ENCODE measurements at regions not wholly inside any gene's neighbourhood (a gene's known extent, or its start where the extent isn't known, plus 50 kb on each side); places are given as distances from the start of the nearest gene placed in this dataset.
"Not testable (repeated sequence)": the region's sequence is repeated elsewhere in the genome, so short reads cannot be mapped to it uniquely, and the experiment has no call there.

GRCh38 chr3:165614337-165614736 is 222.9 kb downstream of the BCHE start:
- no peak for TF ChIP-seq CTCF (IDR thresholded peaks at IDR 0.05; ENCODE audit: low read depth, low read length, missing control alignments)
- H3K4me3 ChIP-seq (replicated peaks; ENCODE audit: low read depth, low read length), result no peak overlapping the region
- no peak for DNase-seq (ENCODE audit: extremely low read depth, low read depth)

GRCh38 chr3:165613014-165613413 is 224.2 kb downstream of the BCHE start:
- no peak for TF ChIP-seq CTCF (IDR thresholded peaks at IDR 0.05; ENCODE audit: low read depth, low read length, missing control alignments)
- H3K4me3 ChIP-seq (replicated peaks; ENCODE audit: low read depth, low read length), result no peak overlapping the region
- no peak for DNase-seq (ENCODE audit: extremely low read depth, low read depth)

- DNase-seq (ENCODE audit: extremely low read depth, low read depth), result no peak
- no peak overlapping the region for H3K4me3 ChIP-seq (replicated peaks; ENCODE audit: low read depth, low read length)
- no peak for TF ChIP-seq CTCF (IDR thresholded peaks at IDR 0.05; ENCODE audit: low read depth, low read length, missing control alignments)
Observed at GRCh38 chr3:165607221-165607620, 230.0 kb downstream of the BCHE start.

- no peak for TF ChIP-seq CTCF (IDR thresholded peaks at IDR 0.05; ENCODE audit: low read depth, low read length, missing control alignments)
- no peak overlapping the region for H3K4me3 ChIP-seq (replicated peaks; ENCODE audit: low read depth, low read length)
- DNase-seq (ENCODE audit: extremely low read depth, low read depth), result no peak
Observed at GRCh38 chr3:165603196-165603595, 234.0 kb downstream of the BCHE start.

GRCh38 chr3:165572566-165572965 is 264.7 kb downstream of the BCHE start:
- not testable (repeated sequence) for H3K4me3 ChIP-seq (replicated peaks; ENCODE audit: low read depth, low read length); DNase-seq (ENCODE audit: extremely low read depth, low read depth)

GRCh38 chr3:165568907-165569462 is 268.2 kb downstream of the BCHE start:
- TF ChIP-seq CTCF (IDR thresholded peaks at IDR 0.05; ENCODE audit: low read depth, low read length, missing control alignments), result no peak
- no peak overlapping the region for H3K4me3 ChIP-seq (replicated peaks; ENCODE audit: low read depth, low read length)
- no peak for DNase-seq (ENCODE audit: extremely low read depth, low read depth)

- no peak for TF ChIP-seq CTCF (IDR thresholded peaks at IDR 0.05; ENCODE audit: low read depth, low read length, missing control alignments)
- no peak overlapping the region for H3K4me3 ChIP-seq (replicated peaks; ENCODE audit: low read depth, low read length)
- no peak for DNase-seq (ENCODE audit: extremely low read depth, low read depth)
Observed at GRCh38 chr3:165555785-165556184, 281.4 kb downstream of the BCHE start.
